Panc1 (cell line): ENCODE measurements at regions not wholly inside any gene's neighbourhood (a gene's known extent, or its start where the extent isn't known, plus 50 kb on each side); places are given as distances from the start of the nearest gene placed in this dataset.

Experiments
- ATAC-seq: fragments of 200-7000 bp; cut with Tn5 transposase; 2 replicates; pipeline ENCODE4 v1.9.1; 2020; ENCODE audit warnings: mild to moderate bottlenecking, moderate library complexity
- BruUV-seq: library from RNA; stranded (reverse); fragments of 400-500 nt; replicated peaks from 2 replicates; lab custom pipeline; 2021; lab: Mats Ljungman, UMichigan
- CTCF ChIA-PET: fragments of 300-600 bp; sonication (Branson Sonifier 250); formaldehyde crosslinking; loops from one replicate; lab custom pipeline; 2022; ENCODE audit warnings: antibody characterized with exemption; lab: Charles Lee
- POLR2A ChIA-PET: fragments of 300-600 bp; sonication (Branson Sonifier 250); formaldehyde crosslinking; loops from one replicate; lab custom pipeline; 2022; ENCODE audit warnings: antibody characterized with exemption; lab: Charles Lee
- DNase-seq: peaks from one replicate; pipeline ENCODE4 v3.0.0-alpha.2; 2010; ENCODE audit warnings: low read depth, low spot score
- H3K27ac ChIP-seq: 2 replicates; pipeline ENCODE4 v1.5.1; 2011; ENCODE audit warnings: mild to moderate bottlenecking, low read length, inconsistent platforms
- H3K27me3 ChIP-seq: fragments of 200-500 bp; sonication (Bioruptor generic); 2 replicates; pipeline ENCODE4 v1.6.0; 2014; ENCODE audit warnings: low read length, inconsistent platforms; ENCODE audit not compliant: control insufficient read depth, insufficient read depth
- H3K36me3 ChIP-seq: fragments of 200-500 bp; sonication (Bioruptor generic); 2 replicates; pipeline ENCODE4 v1.5.1; 2014; ENCODE audit warnings: inconsistent platforms, mild to moderate bottlenecking, low read length, moderate library complexity; ENCODE audit not compliant: control insufficient read depth, insufficient read depth
- H3K4me1 ChIP-seq: 2 replicates; pipeline ENCODE4 v1.5.1; 2011; ENCODE audit warnings: inconsistent platforms, mild to moderate bottlenecking, low read length, moderate library complexity; ENCODE audit not compliant: control insufficient read depth, insufficient read depth
- H3K4me3 ChIP-seq, 2 experiments: 2 replicates each; pipeline ENCODE4 v1.5.1; 2011 to 2012; ENCODE audit warnings: low read depth in 2 of 2, low read length in 2 of 2, mild to moderate bottlenecking in 2 of 2, inconsistent platforms in 1 of 2, moderate library complexity in 1 of 2
- H3K9me3 ChIP-seq: fragments of 200-500 bp; sonication (Bioruptor generic); 2 replicates; pipeline ENCODE4 v1.5.1; 2014; ENCODE audit warnings: low read depth, mild to moderate bottlenecking, inconsistent platforms, low read length, moderate library complexity; ENCODE audit not compliant: control insufficient read depth, insufficient read depth
- CTCF ChIP-seq: fragments of 450-650 bp; IDR thresholded peaks from 2 replicates; pipeline ENCODE4 v1.5.1; 2017; ENCODE audit warnings: mild to moderate bottlenecking
- POLR2AphosphoS5 ChIP-seq: IDR thresholded peaks from 2 replicates; pipeline ENCODE4 v1.6.1; 2012; ENCODE audit warnings: mild to moderate bottlenecking, low read depth, low read length, moderate library complexity
- REST ChIP-seq, 2 experiments: IDR thresholded peaks; 2 replicates each; pipeline ENCODE4 v1.6.1; 2011 to 2012; ENCODE audit warnings: low read depth in 2 of 2, control low read depth in 1 of 2, low read length in 1 of 2, mild to moderate bottlenecking in 1 of 2, moderate library complexity in 1 of 2; ENCODE audit not compliant: insufficient read depth in 1 of 2
- SIN3A ChIP-seq: IDR thresholded peaks from 2 replicates; pipeline ENCODE4 v1.6.1; 2012; ENCODE audit warnings: low read depth, mild to moderate bottlenecking, low read length, moderate library complexity, borderline replicate concordance; ENCODE audit not compliant: insufficient read depth
- TCF7L2 ChIP-seq: IDR thresholded peaks from 2 replicates; pipeline ENCODE4 v1.6.1; 2011; ENCODE audit warnings: mild to moderate bottlenecking, low read depth, low read length, inconsistent platforms
- in situ Hi-C: cut with HindIII; loops from 2 replicates; pipeline ENCODE4 v1.10.0; 2016; ENCODE audit warnings: low sequenced_read_pairs, low pct_unique_long_range_greater_than_20kb
- intact Hi-C: fragments of 100-400 bp; cut with micrococcal nuclease; formaldehyde crosslinking; loops from one replicate; pipeline ENCODE4 v1.10.0; 2022; ENCODE audit not compliant: unreplicated experiment

GRCh38 chr14:97311411-97311810, 514.2 kb downstream of the VRK1 start:
- H3K27me3 ChIP-seq, result no peaks in the 10 kb centered on the region
- no peak for TF ChIP-seq SIN3A
- TF ChIP-seq TCF7L2, result no peak
- TF ChIP-seq POLR2AphosphoS5, result no peak
- TF ChIP-seq REST (IDR thresholded peaks at IDR 0.05; ENCODE audit: insufficient read depth in 1 of 2, low read depth in 2 of 2, low read length in 1 of 2), result no peak
- TF ChIP-seq CTCF, result no peak
- BruUV-seq, result no TSS peak
- no peaks in the 10 kb centered on the region for H3K4me1 ChIP-seq
- no peaks in the 10 kb centered on the region for H3K36me3 ChIP-seq
- POLR2A ChIA-PET, result no interaction called here
- in situ Hi-C loops (no loop called here), intact Hi-C loops (no loop called here)
- DNase-seq (no peak), ATAC-seq (no peak)
- no peak overlapping the region for H3K4me3 ChIP-seq
- CTCF ChIA-PET, result no interaction called here
- H3K27ac ChIP-seq, result no peak overlapping the region
- no peaks in the 10 kb centered on the region for H3K9me3 ChIP-seq

DNA sequence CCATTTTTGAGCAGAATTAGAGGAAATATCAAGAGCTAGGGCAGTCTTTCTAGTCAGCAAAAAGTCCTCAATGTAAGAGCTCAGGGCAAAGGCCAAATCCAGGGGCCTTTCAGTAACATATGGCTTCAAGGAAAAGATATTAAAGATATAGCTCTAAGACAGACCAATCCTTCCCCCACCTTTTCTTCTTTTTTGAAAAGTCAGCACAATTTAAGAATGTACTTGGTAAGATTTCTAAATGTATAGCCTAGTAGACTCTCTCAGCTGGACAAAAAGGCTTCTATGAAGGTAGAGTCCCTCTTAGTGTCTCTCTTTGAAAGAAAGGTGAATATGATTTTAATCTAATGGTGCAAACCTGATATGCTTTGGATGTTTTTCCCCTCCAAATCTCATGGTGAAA, 515.7 kb downstream of the VRK1 start:
- ATAC-seq (no peak), DNase-seq (no peak)
- Histone ChIP-seq H3K27me3 (no peaks in the 10 kb centered on the region), H3K9me3 (no peaks in the 10 kb centered on the region), H3K36me3 (no peaks in the 10 kb centered on the region), H3K4me1 (no peaks in the 10 kb centered on the region), H3K4me3 (no peak overlapping the region), H3K27ac (no peak overlapping the region)
- no TSS peak for BruUV-seq
- TF ChIP-seq SIN3A (no peak), CTCF (no peak), TCF7L2 (no peak), POLR2AphosphoS5 (no peak), REST (IDR thresholded peaks at IDR 0.05; ENCODE audit: insufficient read depth in 1 of 2, low read depth in 2 of 2, low read length in 1 of 2) (no peak)
- CTCF ChIA-PET, result no interaction called here
- in situ Hi-C loops, result no loop called here
- POLR2A ChIA-PET, result no interaction called here
- intact Hi-C loops, result no loop called here
